GM21737 (cell line): ENCODE measurements at regions not wholly inside any gene's neighbourhood (a gene's known extent, or its start where the extent isn't known, plus 50 kb on each side); places are given as distances from the start of the nearest gene placed in this dataset.
"Not testable (repeated sequence)": the region's sequence is repeated elsewhere in the genome, so short reads cannot be mapped to it uniquely, and the experiment has no call there.

Source experiments
- ATAC-seq: cut with Tn5 transposase; IDR thresholded peaks from one replicate; pipeline ENCODE4 v1.9.1; 2021; ENCODE audit warnings: mild to moderate bottlenecking, moderate library complexity; ENCODE audit not compliant: unreplicated experiment

DNA sequence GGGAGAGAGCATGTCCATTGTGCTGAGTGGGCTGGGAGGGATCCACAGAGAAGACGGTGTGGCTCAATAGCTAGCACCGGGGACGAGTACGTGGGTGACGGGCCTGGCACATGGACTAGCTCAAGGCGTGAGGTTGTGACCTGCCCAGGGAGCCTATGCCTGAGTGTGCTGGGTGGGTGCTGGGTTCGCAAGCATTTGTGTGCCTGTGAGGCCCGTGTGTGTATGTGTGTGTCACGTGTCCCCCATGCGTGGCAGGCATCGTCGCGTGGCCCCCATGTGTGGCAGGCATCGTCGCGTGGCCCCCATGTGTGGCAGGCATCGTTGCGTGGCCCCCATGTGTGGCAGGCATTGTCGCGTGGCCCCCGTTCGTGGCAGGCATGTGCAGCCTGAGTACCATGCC, 109.2 kb downstream of the TMEM121 start:
- ATAC-seq = no peak

DNA sequence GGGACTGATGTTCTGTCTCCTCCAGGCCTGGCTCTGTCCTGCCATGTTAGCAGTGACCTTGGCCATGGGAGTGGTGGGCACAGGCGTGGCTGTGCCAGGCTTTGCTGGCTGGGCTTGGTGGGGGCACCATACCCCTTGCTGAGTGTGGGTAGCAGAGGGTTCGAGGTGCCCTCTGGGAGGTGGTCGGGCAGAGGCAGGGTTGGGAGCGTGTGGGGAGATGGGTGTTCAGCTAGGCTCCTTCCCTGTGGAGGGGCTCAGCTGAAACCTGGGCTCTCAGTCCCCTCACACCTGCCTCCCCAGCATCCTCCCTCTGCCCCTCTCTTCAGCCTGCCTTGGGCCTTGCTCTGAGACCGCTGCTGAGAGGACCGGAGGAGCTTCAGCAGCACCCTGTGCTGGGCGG, 109.6 kb downstream of the TMEM121 start:
- ATAC-seq = not testable (repeated sequence)

DNA sequence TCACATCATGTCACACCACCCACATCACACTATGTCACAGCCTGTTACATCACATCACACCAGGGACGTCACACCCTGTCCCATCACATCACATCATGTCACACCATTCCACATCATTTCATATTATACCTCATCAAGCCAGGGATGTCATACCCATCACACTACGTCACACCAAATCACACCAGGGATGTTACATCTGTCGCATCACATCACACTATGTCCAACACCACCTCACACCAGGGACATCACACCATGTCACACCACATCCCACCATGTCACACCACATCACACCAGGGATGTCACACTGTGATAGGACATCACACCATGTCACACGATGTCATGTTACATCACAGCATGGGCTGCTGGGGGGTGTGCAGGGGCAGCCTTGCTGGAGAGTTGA, 110.6 kb downstream of the TMEM121 start:
- ATAC-seq = no peak

DNA sequence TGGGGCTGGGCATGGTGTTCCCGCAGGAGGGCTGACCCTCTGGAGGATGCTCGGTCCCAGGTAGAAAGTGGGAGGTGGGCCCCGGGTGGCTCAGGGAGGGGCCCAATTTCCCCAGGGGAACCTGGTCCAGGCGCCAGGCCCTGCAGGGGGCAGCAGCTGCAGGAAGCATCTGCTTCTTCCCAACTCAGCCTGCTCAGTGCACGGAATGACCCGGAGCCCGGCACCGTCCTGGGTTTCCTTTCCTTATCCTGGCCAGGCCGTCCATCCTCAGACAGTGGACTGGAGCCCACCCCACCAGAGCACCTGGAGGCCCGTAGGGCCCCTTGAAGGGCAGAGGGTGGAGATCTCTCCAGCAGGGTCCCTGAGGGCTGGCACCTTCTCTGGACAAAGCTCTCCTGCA, 111.0 kb downstream of the TMEM121 start:
- not testable (repeated sequence) for ATAC-seq

DNA sequence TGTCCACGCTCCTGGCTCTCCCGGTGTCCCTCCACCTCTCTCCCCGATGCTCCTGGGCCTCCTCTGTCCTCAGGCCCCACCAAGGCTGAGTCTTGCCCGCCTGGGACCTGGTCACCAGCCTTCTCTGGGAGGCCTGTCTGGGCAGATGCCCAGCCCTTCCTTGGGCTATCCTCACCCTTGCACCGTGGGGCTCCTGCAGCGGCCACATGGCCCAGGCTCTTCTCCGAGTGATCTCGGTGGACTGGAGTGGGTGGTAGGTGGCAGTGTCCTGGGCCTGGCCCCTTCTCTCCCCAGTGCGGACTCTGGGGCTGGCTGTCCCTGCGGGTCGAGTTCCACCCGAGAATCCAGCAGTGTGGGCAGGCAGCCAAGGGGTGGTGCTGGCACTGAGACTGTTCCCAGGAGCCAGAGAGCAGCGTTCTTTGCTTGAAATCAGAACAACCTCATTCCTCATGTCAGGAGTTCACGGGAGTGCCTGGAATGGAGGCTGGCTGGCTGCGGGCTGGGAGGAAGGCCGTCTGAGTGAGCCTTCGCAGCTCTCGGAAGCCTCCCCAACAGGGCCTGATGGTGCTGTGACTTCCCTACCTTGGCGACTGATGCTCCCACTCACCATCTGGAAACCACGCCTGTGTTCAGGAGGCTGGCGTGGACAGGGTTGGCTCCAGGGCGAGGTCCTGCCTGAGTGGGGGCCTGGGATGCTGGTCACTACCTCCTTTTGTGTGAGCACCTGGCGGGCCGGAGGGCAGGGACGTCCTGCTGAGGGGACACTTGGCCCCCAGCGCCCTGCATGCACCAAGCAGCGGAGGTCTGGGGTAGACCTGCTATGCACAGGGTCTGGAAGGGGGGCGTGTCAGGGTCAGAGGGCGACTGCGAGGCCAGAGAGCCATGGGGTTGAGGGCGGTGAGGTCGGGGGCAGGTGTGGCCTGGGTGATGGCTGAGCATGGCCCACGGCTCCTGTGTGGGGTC, 113.9 kb downstream of the TMEM121 start:
- ATAC-seq = not testable (repeated sequence)

DNA sequence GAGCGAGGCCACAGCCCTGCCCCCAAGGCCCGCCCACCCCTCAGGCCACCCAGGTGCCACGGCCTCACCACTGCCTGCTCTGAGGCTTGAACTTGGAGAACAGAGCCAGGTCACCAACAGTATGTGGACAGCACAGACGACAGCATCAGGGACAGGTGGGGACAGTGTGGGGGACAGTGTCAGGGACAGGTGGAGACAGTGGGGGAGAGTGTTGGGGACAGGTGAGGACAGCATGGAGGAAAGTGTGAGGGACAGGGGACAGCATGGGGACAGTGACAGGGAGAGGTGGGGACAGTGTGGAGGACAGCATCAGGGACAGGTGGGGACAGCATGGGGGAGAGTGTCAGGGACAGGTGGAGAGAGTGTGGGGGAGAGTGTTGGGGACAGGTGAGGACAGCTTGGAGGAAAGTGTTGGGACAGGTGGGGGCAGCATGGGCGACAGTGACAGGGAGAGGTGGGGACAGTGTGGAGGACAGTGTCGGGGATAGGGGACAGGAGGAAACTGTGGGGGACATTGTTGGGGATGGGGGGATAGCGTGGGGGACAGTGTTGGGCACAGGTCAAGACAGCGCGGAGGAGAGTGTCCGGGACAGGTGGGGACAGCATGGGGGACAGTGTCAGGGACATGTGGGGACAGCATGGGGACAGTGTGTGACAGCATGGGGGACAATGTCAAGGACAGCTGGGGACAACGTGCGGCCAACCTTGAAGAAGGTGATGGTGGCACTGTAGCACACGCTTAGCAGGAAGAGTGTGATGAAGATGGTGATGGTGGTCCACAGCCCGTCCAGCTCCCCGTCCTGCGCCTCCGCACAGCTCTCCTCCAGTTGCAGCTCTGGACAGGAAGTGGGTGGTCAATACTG, 114.9 kb downstream of the TMEM121 start:
- no peak for ATAC-seq

DNA sequence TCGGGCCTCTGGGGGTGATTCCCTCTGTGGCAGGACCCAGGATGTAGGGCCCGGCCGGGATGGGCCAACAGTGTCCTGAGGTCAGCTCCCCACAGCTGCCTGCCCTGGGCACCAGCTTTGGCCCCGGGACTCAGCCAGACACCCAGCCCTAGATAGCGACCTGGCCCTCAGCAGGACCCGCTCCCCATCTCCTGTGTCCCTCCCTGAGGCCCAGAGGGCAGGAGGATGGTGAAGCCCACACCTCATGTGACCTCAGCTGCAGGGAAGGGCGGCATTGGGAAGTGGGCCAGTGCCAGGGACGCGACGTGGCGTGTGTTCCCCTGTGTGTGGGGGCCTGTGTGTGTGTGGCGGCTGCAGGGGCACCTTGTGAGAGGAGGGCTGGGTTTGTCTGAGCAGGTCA, 115.6 kb downstream of the TMEM121 start:
- ATAC-seq = not testable (repeated sequence)

DNA sequence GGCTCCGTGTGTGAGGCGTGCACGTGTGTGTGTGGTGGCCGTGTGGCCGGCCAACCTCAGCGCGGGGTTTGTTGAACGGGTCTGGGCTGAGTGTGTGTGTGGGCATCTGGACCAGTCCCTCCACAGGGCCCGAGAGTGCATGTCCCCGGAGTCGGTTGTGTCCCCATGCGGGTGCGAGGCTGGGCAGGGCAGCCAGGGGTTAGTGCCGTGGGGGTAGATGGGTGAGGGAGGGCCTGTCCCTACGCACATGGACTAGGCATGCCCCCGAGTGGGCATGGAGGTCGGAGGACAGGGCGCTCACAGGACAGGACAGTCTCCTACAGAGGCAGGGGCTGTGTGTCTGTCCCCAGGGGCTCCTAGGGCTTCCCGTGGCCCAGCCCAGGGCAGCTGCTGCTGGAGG, 116.1 kb downstream of the TMEM121 start:
- not testable (repeated sequence) for ATAC-seq

DNA sequence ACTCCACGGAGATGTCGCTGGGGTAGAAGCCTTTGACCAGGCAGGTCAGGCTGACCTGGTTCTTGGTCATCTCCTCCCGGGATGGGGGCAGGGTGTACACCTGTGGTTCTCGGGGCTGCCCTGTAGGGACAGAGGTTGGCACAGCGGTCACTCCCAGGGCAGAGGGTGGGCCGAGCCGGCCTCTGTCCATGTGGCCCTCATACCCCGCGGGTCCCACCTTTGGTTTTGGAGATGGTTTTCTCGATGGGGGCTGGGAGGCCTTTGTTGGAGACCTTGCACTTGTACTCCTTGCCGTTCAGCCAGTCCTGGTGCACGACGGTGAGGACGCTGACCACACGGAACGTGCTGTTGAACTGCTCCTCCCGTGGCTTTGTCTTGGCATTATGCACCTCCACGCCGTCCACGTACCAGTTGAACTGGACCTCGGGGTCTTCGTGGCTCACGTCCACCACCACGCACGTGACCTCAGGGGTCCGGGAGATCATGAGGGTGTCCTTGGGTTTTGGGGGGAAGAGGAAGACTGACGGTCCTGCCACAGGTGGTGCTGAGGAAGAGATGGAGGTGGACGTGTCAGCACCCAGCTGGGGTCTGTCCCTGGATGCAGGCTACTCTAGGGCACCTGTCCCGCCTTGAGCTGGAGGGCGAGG, 117.1 kb downstream of the TMEM121 start:
- not testable (repeated sequence) for ATAC-seq

DNA sequence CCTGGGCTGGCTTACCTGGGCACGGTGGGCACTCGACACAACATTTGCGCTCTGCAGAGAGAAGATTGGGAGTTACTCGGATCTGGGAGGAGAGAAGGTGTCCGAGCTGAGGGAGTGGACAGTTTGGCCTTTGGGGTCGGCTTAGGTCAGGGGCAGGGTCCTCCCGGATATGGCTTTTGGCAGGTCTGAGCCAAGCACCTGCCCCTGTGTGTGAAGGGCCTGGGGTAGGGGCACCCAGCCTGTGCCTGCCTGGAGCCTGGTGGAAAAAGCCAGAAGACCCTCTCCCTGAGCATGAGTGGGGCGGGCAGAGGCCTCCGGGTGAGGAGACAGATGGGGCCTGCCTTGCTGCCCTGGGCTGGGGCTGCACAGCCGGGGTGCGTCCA, 117.7 kb downstream of the TMEM121 start:
- ATAC-seq = not testable (repeated sequence)

DNA sequence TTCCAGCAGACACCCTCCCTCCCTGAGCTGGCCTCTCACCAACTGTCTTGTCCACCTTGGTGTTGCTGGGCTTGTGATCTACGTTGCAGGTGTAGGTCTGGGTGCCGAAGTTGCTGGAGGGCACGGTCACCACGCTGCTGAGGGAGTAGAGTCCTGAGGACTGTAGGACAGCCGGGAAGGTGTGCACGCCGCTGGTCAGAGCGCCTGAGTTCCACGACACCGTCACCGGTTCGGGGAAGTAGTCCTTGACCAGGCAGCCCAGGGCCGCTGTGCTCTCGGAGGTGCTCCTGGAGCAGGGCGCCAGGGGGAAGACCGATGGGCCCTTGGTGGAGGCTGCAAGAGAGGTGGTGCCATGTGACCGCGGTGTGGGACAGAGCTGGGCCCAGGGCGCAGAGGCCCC, 118.1 kb downstream of the TMEM121 start:
- ATAC-seq = not testable (repeated sequence)

DNA sequence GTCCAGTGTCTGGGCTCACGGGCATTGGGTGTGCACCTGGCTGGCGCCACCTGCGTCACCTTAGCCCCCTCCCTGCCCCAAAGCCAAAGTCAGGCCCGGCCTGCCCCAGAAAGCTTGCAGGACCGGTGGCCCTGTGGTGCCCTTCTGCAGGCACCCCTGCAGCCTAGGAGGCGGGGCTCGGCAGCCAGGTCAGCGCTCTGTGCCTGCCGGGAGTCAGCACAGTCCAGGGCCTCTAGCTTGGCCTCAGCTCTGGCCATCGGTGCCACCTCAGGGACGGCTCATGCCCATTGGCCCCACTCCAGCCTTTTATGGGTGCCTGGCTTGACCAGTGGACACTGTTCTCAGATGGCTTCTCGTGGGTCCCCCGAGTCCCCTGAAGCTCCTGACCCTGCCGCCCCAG, 118.5 kb downstream of the TMEM121 start:
- ATAC-seq = not testable (repeated sequence)

DNA sequence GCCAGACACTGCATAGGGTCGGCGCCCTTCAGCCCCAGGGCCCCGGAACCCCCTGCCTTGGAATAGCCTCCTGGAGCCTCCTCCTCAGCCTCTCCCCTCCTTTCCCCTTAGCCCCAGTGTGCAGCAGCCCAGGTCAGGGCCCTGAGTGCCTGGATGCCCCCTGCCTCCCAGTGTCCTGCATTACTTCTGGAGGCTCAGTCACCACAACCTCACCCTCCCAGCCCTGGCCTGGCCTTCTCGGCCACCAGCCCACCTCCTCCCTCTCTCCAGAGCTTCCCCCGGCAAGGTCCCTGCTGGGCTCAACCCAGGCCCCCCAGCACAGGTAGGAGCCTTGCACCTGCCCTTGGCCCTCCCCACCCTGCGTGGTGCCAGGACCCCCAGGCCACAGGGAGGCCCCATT, 119.0 kb downstream of the TMEM121 start:
- not testable (repeated sequence) for ATAC-seq

DNA sequence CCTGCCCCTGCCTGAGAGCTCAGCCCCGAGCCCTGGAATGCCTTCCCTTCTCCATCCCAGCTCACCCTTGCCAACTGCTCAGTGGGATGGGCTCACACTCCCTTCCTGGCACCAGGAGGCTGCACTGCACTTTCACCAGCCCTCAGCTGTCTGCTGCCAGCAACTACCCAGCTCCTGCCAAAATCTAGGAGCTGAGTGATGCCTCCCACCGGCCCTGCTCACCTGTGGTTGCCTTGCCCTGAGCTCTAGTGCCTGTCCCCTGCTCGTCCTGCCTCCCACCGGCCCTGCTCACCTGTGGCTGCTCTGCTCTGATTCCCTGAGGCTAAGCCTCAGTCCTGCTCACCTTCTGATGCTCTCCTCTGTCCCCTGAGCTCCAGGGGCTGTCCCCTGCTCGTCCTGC, 119.8 kb downstream of the TMEM121 start:
- no peak for ATAC-seq

DNA sequence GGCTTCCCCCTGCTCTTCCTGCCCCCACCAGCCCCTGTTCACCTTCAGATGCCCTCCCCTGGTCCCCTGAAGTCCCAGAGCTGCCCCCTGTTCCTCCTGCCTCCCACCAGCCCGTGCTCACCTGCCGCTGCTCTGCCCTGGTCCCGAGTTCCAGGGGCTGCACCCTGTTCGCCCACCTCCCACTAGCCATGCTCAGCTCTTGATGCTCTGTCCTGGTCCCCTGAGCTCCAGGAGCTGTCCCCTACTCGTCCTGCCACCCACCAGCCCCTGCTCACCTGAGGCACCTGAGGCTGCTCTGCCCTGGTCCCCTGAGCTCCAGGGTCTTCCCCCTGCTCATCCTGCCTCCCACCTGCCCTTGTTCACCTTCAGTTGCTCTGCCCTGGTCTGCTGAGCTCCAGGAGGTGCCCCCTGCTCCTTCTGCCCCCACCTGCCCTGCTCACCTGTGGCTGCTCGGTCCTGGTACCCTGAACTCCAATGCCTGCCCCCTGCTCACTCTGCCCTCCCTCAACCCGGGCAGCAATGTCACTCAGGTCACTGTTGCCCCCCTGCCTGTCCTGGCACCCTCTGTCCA, 120.4 kb downstream of the TMEM121 start:
- ATAC-seq = not testable (repeated sequence)

DNA sequence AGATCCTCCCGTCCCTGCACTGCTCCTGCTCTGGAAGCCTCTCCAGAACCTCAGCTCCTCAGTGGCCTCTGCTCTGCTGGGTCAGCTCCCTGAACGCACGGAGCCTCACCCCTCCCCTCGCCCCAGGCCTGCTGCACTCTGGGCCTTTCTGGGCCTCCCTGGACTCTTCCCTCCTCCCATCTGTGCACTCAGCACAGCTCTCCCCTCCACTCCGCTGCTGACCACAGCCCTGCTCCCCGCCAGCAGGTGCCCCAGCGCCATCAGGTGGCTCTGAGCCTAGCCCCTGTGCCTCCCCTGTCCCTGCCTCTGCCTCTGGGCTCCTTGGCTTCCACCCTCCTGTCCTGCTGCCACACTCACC, 121.0 kb downstream of the TMEM121 start:
- ATAC-seq = not testable (repeated sequence)

DNA sequence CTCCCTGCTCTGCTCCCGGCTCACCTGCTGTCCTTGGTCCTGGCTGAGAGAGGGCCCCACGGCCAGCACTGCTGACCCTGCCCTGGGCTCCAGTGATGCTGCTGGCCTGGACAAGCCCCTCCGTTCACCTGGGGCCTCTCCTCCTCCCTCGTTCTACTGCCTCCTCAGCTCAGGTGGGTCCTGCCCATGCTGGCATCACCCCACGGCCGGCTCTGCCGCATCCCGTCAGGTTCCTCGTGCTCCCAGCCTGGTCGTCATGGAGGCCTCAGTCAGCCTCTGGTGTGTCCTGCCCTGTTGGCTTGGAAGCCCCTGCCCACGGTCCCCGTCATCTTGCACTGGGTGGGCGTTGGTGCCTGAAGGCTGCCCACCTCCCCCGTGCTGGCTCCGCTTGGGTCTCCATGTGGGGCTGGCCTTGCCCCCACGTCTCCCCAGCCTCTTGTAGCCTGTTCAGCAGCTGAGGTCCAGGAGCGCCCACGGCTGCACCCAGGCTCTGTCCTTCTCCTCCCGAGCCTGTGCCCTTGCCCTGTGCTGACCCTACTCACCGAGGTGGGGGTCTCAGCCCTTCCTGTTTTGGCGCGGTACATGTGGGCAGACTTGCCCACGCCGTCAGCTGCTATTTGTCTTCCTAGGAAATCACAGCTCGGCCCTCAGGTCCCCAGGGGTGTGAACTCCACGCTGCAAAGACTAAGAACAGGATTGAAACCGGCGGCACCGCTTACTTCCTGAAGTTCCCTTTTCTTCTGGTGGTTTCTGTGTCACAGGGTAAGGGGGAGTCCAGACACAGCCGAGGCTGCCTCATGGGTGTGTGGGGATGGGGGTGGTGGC, 121.6 kb downstream of the TMEM121 start:
- ATAC-seq = no peak

DNA sequence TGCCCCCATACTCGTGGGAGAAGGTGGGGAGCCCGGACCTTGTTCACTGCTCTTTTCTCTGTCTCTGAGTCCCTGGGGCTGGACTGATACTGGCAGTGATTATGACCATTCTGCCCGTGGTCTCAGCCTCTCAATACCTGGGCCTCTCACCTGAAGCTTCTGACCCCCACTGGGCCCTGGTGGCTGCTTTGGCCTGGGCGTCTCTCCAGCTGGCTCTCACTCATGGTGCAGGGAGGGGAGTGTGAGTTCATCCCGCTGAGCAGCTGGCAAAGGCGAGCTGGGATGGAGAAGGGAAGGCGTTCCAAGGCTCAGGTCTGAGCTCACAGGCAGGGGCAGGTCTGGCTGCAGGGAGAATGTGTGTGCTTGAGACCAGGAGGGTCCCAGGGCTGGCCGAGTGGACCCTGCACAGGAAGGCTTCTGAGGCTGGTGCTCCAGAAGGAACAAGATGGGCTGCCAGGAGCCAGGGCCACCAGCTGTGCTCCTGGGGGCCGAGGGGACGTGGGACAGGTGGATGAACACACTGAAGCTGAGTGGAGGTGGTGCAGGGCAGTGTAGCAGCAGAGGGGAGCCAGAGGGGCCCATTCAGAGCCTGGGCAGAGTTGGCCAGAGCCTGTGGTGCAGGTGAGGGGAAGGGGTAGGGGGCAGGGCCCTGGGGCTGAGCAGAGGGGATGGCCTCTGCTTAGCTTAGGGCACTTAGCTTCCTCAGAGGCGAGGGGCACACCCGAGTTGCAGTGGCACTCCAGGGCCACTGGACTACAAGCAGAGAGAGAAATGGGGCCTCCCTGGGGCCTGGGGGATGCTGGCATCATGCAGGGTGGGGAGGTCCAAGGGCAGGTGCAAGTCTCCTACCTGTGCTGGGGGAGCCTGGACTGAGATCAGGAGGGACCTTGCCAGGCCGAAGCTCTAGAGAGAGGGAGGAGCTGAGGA, 122.5 kb downstream of the TMEM121 start:
- not testable (repeated sequence) for ATAC-seq

DNA sequence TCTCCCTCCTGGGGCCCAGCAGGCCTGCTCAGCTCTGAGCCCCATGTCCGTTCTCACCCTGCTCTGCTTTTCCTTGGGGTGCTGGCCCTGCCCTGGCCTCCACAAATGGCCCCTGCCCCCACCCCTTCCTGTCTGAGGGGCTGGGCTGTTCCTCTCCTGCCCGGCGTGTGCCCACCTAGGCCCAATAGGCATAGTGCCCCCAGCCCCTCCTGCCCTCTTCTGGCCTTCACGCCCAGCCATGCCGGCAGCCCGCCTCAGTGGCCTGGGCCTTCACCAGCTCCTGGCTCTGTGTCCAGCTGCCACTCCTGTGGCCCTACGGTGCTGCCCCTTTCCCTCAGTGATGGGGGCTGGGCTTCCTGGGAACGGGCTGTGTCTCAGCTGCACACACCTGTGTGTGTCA, 125.9 kb downstream of the TMEM121 start:
- not testable (repeated sequence) for ATAC-seq
